H1 (cell line): ENCODE measurements at regions not wholly inside any gene's neighbourhood (a gene's known extent, or its start where the extent isn't known, plus 50 kb on each side); places are given as distances from the start of the nearest gene placed in this dataset.

Experiments used
- RXRA ChIP-seq: IDR thresholded peaks from 2 replicates; pipeline ENCODE4 v1.6.1; 2011; ENCODE audit warnings: low read depth, mild to moderate bottlenecking, low read length, moderate library complexity; ENCODE audit not compliant: insufficient read depth
- SP4 ChIP-seq: IDR thresholded peaks from 2 replicates; pipeline ENCODE4 v1.6.1; 2012; ENCODE audit warnings: low read length, inconsistent platforms
- SRF ChIP-seq: IDR thresholded peaks from 2 replicates; pipeline ENCODE4 v1.6.1; 2011; ENCODE audit warnings: mild to moderate bottlenecking, low read depth, low read length, moderate library complexity
- TF ChIP-seq, protein P1 (sequence below): fragments of 300-600 bp; sonication (generic); IDR thresholded peaks from 2 replicates; pipeline ENCODE4 v1.7.1; 2012; ENCODE audit warnings: low read length, moderate library complexity, mild to moderate bottlenecking, inconsistent platforms; ENCODE audit not compliant: insufficient replicate concordance

GRCh38 chr11:90846628-90847027 lies 623.8 kb upstream of the CHORDC1 start (continued):
- TF ChIP-seq, protein P1, sequence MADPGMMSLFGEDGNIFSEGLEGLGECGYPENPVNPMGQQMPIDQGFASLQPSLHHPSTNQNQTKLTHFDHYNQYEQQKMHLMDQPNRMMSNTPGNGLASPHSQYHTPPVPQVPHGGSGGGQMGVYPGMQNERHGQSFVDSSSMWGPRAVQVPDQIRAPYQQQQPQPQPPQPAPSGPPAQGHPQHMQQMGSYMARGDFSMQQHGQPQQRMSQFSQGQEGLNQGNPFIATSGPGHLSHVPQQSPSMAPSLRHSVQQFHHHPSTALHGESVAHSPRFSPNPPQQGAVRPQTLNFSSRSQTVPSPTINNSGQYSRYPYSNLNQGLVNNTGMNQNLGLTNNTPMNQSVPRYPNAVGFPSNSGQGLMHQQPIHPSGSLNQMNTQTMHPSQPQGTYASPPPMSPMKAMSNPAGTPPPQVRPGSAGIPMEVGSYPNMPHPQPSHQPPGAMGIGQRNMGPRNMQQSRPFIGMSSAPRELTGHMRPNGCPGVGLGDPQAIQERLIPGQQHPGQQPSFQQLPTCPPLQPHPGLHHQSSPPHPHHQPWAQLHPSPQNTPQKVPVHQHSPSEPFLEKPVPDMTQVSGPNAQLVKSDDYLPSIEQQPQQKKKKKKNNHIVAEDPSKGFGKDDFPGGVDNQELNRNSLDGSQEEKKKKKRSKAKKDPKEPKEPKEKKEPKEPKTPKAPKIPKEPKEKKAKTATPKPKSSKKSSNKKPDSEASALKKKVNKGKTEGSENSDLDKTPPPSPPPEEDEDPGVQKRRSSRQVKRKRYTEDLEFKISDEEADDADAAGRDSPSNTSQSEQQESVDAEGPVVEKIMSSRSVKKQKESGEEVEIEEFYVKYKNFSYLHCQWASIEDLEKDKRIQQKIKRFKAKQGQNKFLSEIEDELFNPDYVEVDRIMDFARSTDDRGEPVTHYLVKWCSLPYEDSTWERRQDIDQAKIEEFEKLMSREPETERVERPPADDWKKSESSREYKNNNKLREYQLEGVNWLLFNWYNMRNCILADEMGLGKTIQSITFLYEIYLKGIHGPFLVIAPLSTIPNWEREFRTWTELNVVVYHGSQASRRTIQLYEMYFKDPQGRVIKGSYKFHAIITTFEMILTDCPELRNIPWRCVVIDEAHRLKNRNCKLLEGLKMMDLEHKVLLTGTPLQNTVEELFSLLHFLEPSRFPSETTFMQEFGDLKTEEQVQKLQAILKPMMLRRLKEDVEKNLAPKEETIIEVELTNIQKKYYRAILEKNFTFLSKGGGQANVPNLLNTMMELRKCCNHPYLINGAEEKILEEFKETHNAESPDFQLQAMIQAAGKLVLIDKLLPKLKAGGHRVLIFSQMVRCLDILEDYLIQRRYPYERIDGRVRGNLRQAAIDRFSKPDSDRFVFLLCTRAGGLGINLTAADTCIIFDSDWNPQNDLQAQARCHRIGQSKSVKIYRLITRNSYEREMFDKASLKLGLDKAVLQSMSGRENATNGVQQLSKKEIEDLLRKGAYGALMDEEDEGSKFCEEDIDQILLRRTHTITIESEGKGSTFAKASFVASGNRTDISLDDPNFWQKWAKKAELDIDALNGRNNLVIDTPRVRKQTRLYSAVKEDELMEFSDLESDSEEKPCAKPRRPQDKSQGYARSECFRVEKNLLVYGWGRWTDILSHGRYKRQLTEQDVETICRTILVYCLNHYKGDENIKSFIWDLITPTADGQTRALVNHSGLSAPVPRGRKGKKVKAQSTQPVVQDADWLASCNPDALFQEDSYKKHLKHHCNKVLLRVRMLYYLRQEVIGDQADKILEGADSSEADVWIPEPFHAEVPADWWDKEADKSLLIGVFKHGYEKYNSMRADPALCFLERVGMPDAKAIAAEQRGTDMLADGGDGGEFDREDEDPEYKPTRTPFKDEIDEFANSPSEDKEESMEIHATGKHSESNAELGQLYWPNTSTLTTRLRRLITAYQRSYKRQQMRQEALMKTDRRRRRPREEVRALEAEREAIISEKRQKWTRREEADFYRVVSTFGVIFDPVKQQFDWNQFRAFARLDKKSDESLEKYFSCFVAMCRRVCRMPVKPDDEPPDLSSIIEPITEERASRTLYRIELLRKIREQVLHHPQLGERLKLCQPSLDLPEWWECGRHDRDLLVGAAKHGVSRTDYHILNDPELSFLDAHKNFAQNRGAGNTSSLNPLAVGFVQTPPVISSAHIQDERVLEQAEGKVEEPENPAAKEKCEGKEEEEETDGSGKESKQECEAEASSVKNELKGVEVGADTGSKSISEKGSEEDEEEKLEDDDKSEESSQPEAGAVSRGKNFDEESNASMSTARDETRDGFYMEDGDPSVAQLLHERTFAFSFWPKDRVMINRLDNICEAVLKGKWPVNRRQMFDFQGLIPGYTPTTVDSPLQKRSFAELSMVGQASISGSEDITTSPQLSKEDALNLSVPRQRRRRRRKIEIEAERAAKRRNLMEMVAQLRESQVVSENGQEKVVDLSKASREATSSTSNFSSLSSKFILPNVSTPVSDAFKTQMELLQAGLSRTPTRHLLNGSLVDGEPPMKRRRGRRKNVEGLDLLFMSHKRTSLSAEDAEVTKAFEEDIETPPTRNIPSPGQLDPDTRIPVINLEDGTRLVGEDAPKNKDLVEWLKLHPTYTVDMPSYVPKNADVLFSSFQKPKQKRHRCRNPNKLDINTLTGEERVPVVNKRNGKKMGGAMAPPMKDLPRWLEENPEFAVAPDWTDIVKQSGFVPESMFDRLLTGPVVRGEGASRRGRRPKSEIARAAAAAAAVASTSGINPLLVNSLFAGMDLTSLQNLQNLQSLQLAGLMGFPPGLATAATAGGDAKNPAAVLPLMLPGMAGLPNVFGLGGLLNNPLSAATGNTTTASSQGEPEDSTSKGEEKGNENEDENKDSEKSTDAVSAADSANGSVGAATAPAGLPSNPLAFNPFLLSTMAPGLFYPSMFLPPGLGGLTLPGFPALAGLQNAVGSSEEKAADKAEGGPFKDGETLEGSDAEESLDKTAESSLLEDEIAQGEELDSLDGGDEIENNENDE, result no peak
- TF ChIP-seq SP4, result no peak
- no peak for TF ChIP-seq SRF
- TF ChIP-seq RXRA, result no peak
